Hepatocyte (in vitro differentiated cells): ENCODE measurements at regions not wholly inside any gene's neighbourhood (a gene's known extent, or its start where the extent isn't known, plus 50 kb on each side); places are given as distances from the start of the nearest gene placed in this dataset.

ENCODE experiments used
- DNase-seq: peaks from one replicate; pipeline ENCODE4 v3.0.0-alpha.2; 2016; ENCODE audit warnings: low spot score
- H2AFZ ChIP-seq: fragments of 200-600 bp; sonication (generic); 2 replicates; pipeline ENCODE4 v1.6.0; 2016; ENCODE audit warnings: antibody characterized with exemption, mild to moderate bottlenecking
- H3K27ac ChIP-seq: fragments of 200-600 bp; sonication (generic); 2 replicates; pipeline ENCODE4 v1.5.1; 2016; ENCODE audit warnings: mild to moderate bottlenecking
- H3K27me3 ChIP-seq: fragments of 200-600 bp; sonication (generic); 2 replicates; pipeline ENCODE4 v1.6.1; 2016
- H3K36me3 ChIP-seq: fragments of 200-600 bp; sonication (generic); replicated peaks from 2 replicates; pipeline ENCODE4 v1.5.1; 2016; ENCODE audit warnings: low read depth; ENCODE audit not compliant: insufficient read depth
- H3K4me1 ChIP-seq: fragments of 200-600 bp; sonication (generic); 2 replicates; pipeline ENCODE4 v1.5.1; 2016; ENCODE audit warnings: mild to moderate bottlenecking, moderate library complexity; ENCODE audit not compliant: insufficient read depth
- H3K4me2 ChIP-seq: fragments of 200-600 bp; sonication (generic); 2 replicates; pipeline ENCODE4 v1.6.0; 2016
- H3K4me3 ChIP-seq: fragments of 200-600 bp; sonication (generic); 2 replicates; pipeline ENCODE4 v1.5.1; 2016; ENCODE audit warnings: mild to moderate bottlenecking
- H3K79me2 ChIP-seq: fragments of 200-600 bp; sonication (generic); 2 replicates; pipeline ENCODE4 v1.6.0; 2017; ENCODE audit warnings: mild to moderate bottlenecking
- H3K9me2 ChIP-seq: fragments of 200-600 bp; sonication (generic); replicated peaks from 2 replicates; pipeline ENCODE4 v1.6.0; 2017; ENCODE audit warnings: mild to moderate bottlenecking; ENCODE audit not compliant: insufficient read depth
- H3K9me3 ChIP-seq: fragments of 200-600 bp; sonication (generic); 2 replicates; pipeline ENCODE4 v1.5.1; 2016; ENCODE audit warnings: low read depth, mild to moderate bottlenecking
- H4K20me1 ChIP-seq: fragments of 200-600 bp; sonication (generic); 2 replicates; pipeline ENCODE4 v1.6.0; 2016; ENCODE audit warnings: mild to moderate bottlenecking; ENCODE audit not compliant: insufficient read depth, poor library complexity, severe bottlenecking
- CTCF ChIP-seq: fragments of 200-600 bp; sonication (generic); IDR thresholded peaks from 2 replicates; pipeline ENCODE4 v1.5.1; 2016; ENCODE audit warnings: antibody characterized with exemption, mild to moderate bottlenecking; ENCODE audit not compliant: poor library complexity
- EZH2 ChIP-seq: fragments of 200-600 bp; sonication (generic); IDR thresholded peaks from 2 replicates; pipeline ENCODE4 v1.6.1; 2016; ENCODE audit warnings: antibody characterized with exemption, mild to moderate bottlenecking, borderline replicate concordance
- EZH2phosphoT487 ChIP-seq: fragments of 200-600 bp; sonication (generic); IDR thresholded peaks from one replicate; pipeline ENCODE4 v1.6.1; 2018; ENCODE audit warnings: antibody characterized with exemption, mild to moderate bottlenecking, low read depth, moderate library complexity; ENCODE audit not compliant: unreplicated experiment, severe bottlenecking
- WGBS: methylation state at CpG from one replicate; pipeline ENCODE4 v1.1.6; 2016; ENCODE audit warnings: low lambda C conversion rate; ENCODE audit errors: missing lambda C conversion rate; 5-methylcytosine and 5-hydroxymethylcytosine counted together

GRCh38 chr4:141853091-141853764 is 216.8 kb downstream of the IL15 start:
- H3K27me3 ChIP-seq = no peaks in the 10 kb centered on the region
- H2AFZ ChIP-seq = no peak overlapping the region
- no peaks in the 10 kb centered on the region for H4K20me1 ChIP-seq
- no peaks in the 10 kb centered on the region for H3K9me2 ChIP-seq
- no peaks in the 10 kb centered on the region for H3K9me3 ChIP-seq
- no peaks in the 10 kb centered on the region for H3K36me3 ChIP-seq
- no peak overlapping the region for H3K4me2 ChIP-seq
- 84% methylated on average over 12 of the region's 12 CpGs for WGBS
- H3K4me3 ChIP-seq = no peak overlapping the region
- no peaks in the 10 kb centered on the region for H3K79me2 ChIP-seq
- no peak overlapping the region for H3K27ac ChIP-seq
- TF ChIP-seq EZH2 (no peak), EZH2phosphoT487 (no peak), CTCF (no peak)
- H3K4me1 ChIP-seq = peaks cover 6% of the 10 kb centered on the region
- DNase-seq = peak; percentile 16

GRCh38 chr4:141858437-141858836 is 222.1 kb downstream of the IL15 start:
- no peaks in the 10 kb centered on the region for H3K79me2 ChIP-seq
- no peak for TF ChIP-seq EZH2phosphoT487
- no peak for TF ChIP-seq EZH2
- TF ChIP-seq CTCF = no peak
- H3K4me2 ChIP-seq = no peak overlapping the region
- H3K4me1 ChIP-seq = peaks cover 6% of the 10 kb centered on the region
- no peaks in the 10 kb centered on the region for H3K9me3 ChIP-seq
- no peak overlapping the region for H3K4me3 ChIP-seq
- no peak overlapping the region for H2AFZ ChIP-seq
- no peak overlapping the region for H3K27ac ChIP-seq
- no peaks in the 10 kb centered on the region for H3K36me3 ChIP-seq
- 97% methylated on average over 1 of the region's 1 CpG for WGBS
- no peaks in the 10 kb centered on the region for H3K27me3 ChIP-seq
- H3K9me2 ChIP-seq = no peaks in the 10 kb centered on the region
- H4K20me1 ChIP-seq = no peaks in the 10 kb centered on the region
- DNase-seq = no peak

GRCh38 chr4:141860974-141861373 is 224.6 kb downstream of the IL15 start:
- H3K79me2 ChIP-seq = no peaks in the 10 kb centered on the region
- 96% methylated on average over 1 of the region's 1 CpG for WGBS
- H3K27ac ChIP-seq = no peak overlapping the region
- H4K20me1 ChIP-seq = no peaks in the 10 kb centered on the region
- no peak for DNase-seq
- no peaks in the 10 kb centered on the region for H3K9me3 ChIP-seq
- TF ChIP-seq CTCF = peak; percentile 11
- TF ChIP-seq EZH2 = no peak
- TF ChIP-seq EZH2phosphoT487 = no peak
- H3K4me2 ChIP-seq = no peak overlapping the region
- no peak overlapping the region for H2AFZ ChIP-seq
- H3K27me3 ChIP-seq = no peaks in the 10 kb centered on the region
- H3K9me2 ChIP-seq = no peaks in the 10 kb centered on the region
- no peak overlapping the region for H3K4me3 ChIP-seq
- H3K36me3 ChIP-seq = no peaks in the 10 kb centered on the region
- no peaks in the 10 kb centered on the region for H3K4me1 ChIP-seq

GRCh38 chr4:141870152-141870551 is 233.8 kb downstream of the IL15 start:
- TF ChIP-seq EZH2 = no peak
- no peak for TF ChIP-seq EZH2phosphoT487
- no peak for TF ChIP-seq CTCF
- WGBS = 21% methylated on average over 1 of the region's 1 CpG

More at GRCh38 chr4:141870152-141870551, 233.8 kb downstream of the IL15 start:
- H3K4me3 ChIP-seq = no peak overlapping the region
- H3K9me3 ChIP-seq = no peaks in the 10 kb centered on the region
- no peaks in the 10 kb centered on the region for H3K4me1 ChIP-seq
- H3K27ac ChIP-seq = no peak overlapping the region
- H3K36me3 ChIP-seq = no peaks in the 10 kb centered on the region
- no peaks in the 10 kb centered on the region for H4K20me1 ChIP-seq
- H3K4me2 ChIP-seq = no peak overlapping the region
- no peak for DNase-seq
- H3K27me3 ChIP-seq = no peaks in the 10 kb centered on the region
- H2AFZ ChIP-seq = no peak overlapping the region
- no peaks in the 10 kb centered on the region for H3K9me2 ChIP-seq
- H3K79me2 ChIP-seq = no peaks in the 10 kb centered on the region
